GM12875 (cell line): ENCODE measurements at regions not wholly inside any gene's neighbourhood (a gene's known extent, or its start where the extent isn't known, plus 50 kb on each side); places are given as distances from the start of the nearest gene placed in this dataset.

Experiments used
- H3K4me3 ChIP-seq: one replicate; pipeline ENCODE4 v1.5.1; 2011; ENCODE audit warnings: low read depth, low read length, control low read depth
- CTCF ChIP-seq: IDR thresholded peaks from 2 replicates; pipeline ENCODE4 v1.5.1; 2011; ENCODE audit warnings: low read depth, mild to moderate bottlenecking, control low read depth, inconsistent platforms, low read length, moderate library complexity, borderline replicate concordance; ENCODE audit not compliant: insufficient read depth

DNA sequence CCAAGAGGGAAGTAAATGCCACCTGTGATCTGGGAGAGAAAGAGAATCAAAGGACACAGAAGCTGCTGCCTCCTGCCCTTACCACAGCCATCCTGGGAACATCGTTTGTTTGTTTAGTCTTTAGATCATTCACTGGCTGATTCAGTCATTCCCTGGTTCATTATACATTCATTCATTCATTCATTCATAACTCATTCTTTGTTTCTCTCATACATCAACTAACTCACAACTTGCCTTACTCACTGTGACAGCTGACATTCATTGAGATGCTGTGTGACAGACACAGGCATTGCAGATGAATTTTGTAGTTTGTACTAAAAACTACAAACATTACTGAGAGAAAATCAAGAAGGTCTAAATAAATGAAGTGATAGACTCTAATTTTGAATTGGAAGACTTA, 291.0 kb upstream of the TNRC6C start:
- TF ChIP-seq CTCF = no peak
- H3K4me3 ChIP-seq = no peak overlapping the region

DNA sequence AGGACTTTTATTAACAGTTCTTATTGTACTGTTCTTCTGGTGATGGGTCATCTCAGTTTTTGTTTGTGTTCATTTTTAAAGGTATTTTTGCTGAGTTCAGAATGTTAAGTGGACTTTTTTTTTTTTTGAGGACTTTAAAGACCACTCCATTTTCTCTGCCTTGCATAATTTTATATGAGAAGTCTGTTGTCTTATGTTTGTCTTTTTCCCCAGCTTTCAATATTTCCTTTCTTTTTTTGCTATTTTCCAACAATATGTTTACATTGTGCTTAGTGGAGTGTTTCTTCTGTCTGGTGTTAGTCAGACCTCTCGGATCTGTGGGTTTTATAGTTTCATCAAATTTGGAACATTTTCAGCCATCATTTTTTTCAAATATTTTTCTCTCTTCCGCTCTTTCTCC, 290.0 kb upstream of the TNRC6C start:
- H3K4me3 ChIP-seq = no peak overlapping the region
- no peak for TF ChIP-seq CTCF

GRCh38 chr17:77670173-77670572, 288.3 kb upstream of the TNRC6C start:
- H3K4me3 ChIP-seq = no peak overlapping the region
- TF ChIP-seq CTCF = no peak

DNA sequence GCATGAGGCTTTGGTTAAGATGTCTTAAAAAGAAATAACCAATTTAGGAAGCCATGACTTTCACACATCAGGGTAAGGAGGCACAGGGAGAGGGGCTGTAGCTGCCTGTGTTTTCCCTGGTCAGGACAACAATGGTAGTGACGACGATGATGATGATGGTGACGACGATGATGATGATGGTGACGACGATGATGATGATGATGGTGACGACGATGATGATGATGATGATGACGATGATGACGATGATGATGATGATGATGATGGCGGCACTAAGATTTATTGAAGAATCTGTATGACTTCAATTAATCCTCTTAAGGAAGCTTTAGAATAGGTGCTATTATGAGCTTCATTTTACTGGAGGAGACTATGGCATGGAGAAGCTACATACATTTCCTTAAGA, 284.1 kb upstream of the TNRC6C start:
- no peak for TF ChIP-seq CTCF
- H3K4me3 ChIP-seq = no peak overlapping the region

GRCh38 chr17:77675411-77675810, 283.1 kb upstream of the TNRC6C start:
- TF ChIP-seq CTCF = no peak
- H3K4me3 ChIP-seq = no peak overlapping the region

DNA sequence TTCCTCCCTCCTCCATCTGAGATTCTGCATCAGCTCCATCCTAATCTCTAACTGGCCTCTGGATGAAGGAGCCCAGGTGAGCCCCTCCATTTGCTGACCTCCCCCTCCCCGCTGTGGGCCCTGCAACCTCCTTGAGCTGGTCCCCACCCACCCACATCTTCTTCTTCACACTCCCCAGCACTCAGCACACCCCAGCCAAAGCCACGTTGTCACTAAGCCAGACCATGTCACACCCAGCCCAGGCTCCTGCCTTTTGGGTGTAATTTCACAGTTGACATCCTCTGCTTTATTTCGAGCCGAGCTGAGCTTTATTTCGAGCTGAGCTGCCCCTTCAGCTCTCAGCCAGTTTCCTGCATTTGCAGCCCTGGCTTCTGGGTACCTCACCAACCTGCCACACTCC, 282.7 kb upstream of the TNRC6C start:
- no peak for TF ChIP-seq CTCF
- H3K4me3 ChIP-seq = no peak overlapping the region

GRCh38 chr17:77676237-77676661, 282.3 kb upstream of the TNRC6C start:
- TF ChIP-seq CTCF = no peak
- H3K4me3 ChIP-seq = no peak overlapping the region
